Ishikawa (cell line): ENCODE measurements at regions not wholly inside any gene's neighbourhood (a gene's known extent, or its start where the extent isn't known, plus 50 kb on each side); places are given as distances from the start of the nearest gene placed in this dataset.
A peak's percentile ranks its signal among the peaks of the same experiment; 100 is the strongest.

Experiments
- CEBPB ChIP-seq: IDR thresholded peaks from 2 replicates; pipeline ENCODE4 v1.6.1; 2012
- CREB1 ChIP-seq: IDR thresholded peaks from 2 replicates; pipeline ENCODE4 v1.6.1; 2012; ENCODE audit warnings: low read depth
- EGR1 ChIP-seq: IDR thresholded peaks from 2 replicates; pipeline ENCODE4 v1.6.1; 2012
- EP300 ChIP-seq: IDR thresholded peaks from 2 replicates; pipeline ENCODE4 v1.6.1; 2012; ENCODE audit warnings: borderline replicate concordance
- FOXM1 ChIP-seq: IDR thresholded peaks from 2 replicates; pipeline ENCODE4 v1.6.1; 2012; ENCODE audit warnings: low read depth, borderline replicate concordance
- NFIC ChIP-seq: IDR thresholded peaks from 2 replicates; pipeline ENCODE4 v1.6.1; 2012
- RAD21 ChIP-seq: IDR thresholded peaks from 2 replicates; pipeline ENCODE4 v1.6.1; 2012; ENCODE audit warnings: low read depth
- TAF1 ChIP-seq: IDR thresholded peaks from 2 replicates; pipeline ENCODE4 v1.6.1; 2012; ENCODE audit warnings: low read depth, mild to moderate bottlenecking
- TCF12 ChIP-seq: IDR thresholded peaks from 2 replicates; pipeline ENCODE4 v1.6.1; 2012; ENCODE audit warnings: low read depth
- TEAD4 ChIP-seq: IDR thresholded peaks from 2 replicates; pipeline ENCODE4 v1.6.1; 2012
- YY1 ChIP-seq: IDR thresholded peaks from 2 replicates; pipeline ENCODE4 v1.6.1; 2012; ENCODE audit warnings: low read depth
- ZBTB7A ChIP-seq: IDR thresholded peaks from 2 replicates; pipeline ENCODE4 v1.6.1; 2012; ENCODE audit warnings: low read depth
- TF ChIP-seq, protein P1 (sequence below): IDR thresholded peaks from 2 replicates; pipeline ENCODE4 v1.6.1; 2012
- TF ChIP-seq, protein P2 (sequence below): IDR thresholded peaks from 2 replicates; pipeline ENCODE4 v1.6.1; 2012; ENCODE audit warnings: low read depth, mild to moderate bottlenecking
- TF ChIP-seq, protein P3 (sequence below): IDR thresholded peaks from 2 replicates; pipeline ENCODE4 v1.6.1; 2012

DNA sequence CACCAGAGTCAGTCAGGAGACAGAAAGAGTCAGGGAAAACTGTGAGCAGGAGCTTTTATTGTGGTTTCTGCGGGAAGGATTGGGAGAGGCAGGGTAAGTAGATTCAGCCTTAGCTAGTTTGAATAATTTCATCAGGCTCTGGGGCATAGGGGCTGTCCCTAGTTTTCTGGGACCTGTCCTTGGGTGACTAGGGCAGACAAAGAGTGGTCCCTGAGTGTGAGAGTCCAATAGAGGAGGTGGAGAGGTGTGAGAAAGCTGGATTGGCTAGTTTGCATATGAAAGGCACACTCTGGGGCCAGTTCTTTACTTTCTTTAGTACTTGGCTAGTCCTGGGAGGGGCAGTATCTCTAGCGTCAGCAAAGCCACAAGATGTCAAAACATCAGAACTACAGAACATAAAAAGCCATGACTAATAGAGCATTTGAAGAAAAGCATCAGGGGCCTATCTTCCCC, 255.6 kb downstream of the HS3ST3A1 start:
- TF ChIP-seq, protein P1, sequence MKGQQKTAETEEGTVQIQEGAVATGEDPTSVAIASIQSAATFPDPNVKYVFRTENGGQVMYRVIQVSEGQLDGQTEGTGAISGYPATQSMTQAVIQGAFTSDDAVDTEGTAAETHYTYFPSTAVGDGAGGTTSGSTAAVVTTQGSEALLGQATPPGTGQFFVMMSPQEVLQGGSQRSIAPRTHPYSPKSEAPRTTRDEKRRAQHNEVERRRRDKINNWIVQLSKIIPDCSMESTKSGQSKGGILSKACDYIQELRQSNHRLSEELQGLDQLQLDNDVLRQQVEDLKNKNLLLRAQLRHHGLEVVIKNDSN: no peak

DNA sequence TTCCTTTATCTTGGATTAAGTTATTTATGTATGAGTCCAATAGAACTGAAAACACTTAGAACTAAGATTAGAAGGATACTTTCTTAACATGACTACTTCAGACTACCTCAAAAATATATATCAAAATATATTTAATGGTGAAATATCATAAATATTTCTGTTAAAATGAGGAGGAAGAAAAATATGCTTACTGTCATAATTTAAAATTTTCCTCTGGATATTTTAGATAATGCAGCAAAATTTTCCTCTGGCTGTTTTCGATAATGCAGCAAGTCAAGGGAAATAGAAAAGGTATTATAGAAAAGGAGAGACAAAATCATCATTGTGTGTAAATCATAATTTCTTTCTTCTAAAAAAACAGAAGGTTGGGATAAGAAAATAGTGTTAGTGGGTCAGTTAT, 263.3 kb downstream of the HS3ST3A1 start:
- TF ChIP-seq ZBTB7A (no peak), EGR1 (no peak)

DNA sequence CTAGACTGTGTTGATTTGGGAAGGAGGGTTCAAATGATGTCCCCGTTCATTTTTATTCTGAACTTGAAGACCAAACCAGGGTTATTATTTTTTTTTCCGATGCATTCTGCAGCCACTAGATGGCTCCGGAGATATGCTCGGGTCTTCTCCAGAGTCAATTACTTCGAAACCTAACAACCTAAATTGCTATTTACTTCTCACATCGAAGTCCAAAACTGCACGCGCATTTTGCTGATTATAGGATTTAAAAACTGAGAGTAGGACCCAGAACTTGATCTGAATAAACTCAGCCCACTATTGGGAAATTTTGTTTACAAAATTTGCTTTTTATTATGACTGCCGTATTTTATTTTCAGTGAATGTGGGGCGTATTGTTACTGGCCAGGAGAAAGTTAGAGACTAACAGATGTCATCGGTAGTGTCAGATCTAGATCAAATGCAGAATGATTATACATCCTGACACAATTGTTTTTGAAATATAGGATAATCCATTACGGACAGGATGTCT, 263.8 kb downstream of the HS3ST3A1 start:
- TF ChIP-seq EP300 (no peak), FOXM1 (no peak), NFIC (no peak), RAD21 (peak; percentile 55), YY1 (no peak)

DNA sequence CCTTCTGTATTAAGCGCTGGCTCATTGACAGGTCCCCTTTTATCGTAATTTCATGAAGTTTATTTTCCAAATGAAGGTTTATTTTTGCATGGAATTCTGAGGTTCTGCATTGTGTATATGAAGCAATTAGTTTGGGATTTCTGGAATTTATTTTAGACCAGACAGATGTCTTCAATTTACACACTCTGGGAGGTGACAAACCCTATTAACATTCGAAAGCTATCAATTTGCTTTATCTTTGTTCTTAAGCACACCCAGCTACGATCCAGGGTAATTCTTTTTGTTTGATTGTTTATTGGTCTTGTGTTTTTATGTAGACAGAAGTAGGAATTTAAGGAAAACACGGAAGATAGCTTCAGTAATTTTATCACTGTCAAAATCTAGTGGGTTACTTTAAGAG, 264.6 kb downstream of the HS3ST3A1 start:
- TF ChIP-seq TEAD4 (no peak), EP300 (no peak), FOXM1 (no peak)

DNA sequence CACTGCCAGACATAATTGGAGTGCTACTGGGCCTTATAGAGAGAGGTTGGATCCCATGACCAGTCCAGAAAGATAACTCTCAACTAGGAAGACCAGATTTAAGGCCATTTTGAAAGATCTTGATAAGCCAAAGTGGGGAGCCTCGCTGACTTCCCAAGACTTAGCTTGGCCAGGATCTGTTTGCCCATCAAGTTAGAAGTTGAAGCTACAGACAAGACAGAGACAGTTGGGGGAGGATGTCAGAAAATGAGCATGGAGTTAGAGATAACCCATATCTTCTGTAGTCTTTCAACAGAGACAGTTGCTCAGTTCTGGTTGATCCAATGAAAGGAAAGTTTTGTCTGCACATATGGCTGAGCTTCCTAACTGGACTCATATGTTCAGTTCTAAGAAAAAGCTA, 267.4 kb downstream of the HS3ST3A1 start:
- TF ChIP-seq ZBTB7A (no peak), TCF12 (no peak), EP300 (no peak), CEBPB (no peak)

DNA sequence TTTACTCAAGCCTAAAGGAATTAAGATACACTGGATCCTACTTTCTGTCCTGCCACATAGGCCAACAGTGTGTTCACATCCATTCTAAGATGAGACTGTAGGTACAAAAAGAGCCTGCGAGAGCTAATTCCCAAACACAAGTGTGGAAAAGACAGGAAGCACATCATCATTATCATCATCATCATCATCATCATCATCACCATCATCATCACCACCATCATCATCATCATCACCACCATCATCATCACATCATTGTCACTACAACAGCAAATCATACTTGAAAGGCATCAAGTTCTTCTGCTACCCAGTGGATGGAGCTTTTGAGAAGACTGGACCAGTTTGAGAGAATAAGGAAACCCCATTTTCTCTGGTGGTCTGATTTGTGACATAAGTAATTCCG, 268.1 kb downstream of the HS3ST3A1 start:
- TF ChIP-seq EGR1 (no peak), TAF1 (no peak), TCF12 (no peak)
- TF ChIP-seq, protein P2, sequence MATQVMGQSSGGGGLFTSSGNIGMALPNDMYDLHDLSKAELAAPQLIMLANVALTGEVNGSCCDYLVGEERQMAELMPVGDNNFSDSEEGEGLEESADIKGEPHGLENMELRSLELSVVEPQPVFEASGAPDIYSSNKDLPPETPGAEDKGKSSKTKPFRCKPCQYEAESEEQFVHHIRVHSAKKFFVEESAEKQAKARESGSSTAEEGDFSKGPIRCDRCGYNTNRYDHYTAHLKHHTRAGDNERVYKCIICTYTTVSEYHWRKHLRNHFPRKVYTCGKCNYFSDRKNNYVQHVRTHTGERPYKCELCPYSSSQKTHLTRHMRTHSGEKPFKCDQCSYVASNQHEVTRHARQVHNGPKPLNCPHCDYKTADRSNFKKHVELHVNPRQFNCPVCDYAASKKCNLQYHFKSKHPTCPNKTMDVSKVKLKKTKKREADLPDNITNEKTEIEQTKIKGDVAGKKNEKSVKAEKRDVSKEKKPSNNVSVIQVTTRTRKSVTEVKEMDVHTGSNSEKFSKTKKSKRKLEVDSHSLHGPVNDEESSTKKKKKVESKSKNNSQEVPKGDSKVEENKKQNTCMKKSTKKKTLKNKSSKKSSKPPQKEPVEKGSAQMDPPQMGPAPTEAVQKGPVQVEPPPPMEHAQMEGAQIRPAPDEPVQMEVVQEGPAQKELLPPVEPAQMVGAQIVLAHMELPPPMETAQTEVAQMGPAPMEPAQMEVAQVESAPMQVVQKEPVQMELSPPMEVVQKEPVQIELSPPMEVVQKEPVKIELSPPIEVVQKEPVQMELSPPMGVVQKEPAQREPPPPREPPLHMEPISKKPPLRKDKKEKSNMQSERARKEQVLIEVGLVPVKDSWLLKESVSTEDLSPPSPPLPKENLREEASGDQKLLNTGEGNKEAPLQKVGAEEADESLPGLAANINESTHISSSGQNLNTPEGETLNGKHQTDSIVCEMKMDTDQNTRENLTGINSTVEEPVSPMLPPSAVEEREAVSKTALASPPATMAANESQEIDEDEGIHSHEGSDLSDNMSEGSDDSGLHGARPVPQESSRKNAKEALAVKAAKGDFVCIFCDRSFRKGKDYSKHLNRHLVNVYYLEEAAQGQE: no peak
- TF ChIP-seq, protein P1: no peak

DNA sequence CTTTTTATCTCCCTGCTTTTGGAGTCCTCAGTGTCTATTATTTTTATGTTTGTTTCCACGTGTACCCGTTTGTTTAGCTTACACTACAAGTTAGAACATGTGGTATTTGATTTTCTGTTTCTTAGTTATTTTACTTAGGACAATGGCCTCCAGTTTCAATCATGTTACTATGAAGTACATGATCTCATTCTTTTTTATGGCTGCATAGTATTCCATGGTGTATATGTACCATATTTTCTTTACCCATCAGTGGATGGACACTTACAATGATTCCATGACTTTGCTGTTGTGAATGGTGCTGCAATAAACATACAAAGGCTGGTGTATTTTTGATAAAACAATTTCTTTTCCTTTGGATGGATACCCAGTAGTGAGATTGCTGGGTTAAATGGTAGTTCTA, 269.5 kb downstream of the HS3ST3A1 start:
- TF ChIP-seq TAF1: no peak
- TF ChIP-seq ZBTB7A: no peak
- no peak for TF ChIP-seq FOXM1
- no peak for TF ChIP-seq EGR1
- TF ChIP-seq EP300: no peak
- TF ChIP-seq, protein P3, sequence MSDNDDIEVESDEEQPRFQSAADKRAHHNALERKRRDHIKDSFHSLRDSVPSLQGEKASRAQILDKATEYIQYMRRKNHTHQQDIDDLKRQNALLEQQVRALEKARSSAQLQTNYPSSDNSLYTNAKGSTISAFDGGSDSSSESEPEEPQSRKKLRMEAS: no peak
- no peak for TF ChIP-seq TEAD4
- TF ChIP-seq YY1: no peak
- TF ChIP-seq TCF12: no peak
- TF ChIP-seq, protein P1: no peak
- no peak for TF ChIP-seq CREB1
- TF ChIP-seq NFIC: no peak
- TF ChIP-seq, protein P2: no peak
- TF ChIP-seq RAD21: no peak
- TF ChIP-seq CEBPB: no peak

DNA sequence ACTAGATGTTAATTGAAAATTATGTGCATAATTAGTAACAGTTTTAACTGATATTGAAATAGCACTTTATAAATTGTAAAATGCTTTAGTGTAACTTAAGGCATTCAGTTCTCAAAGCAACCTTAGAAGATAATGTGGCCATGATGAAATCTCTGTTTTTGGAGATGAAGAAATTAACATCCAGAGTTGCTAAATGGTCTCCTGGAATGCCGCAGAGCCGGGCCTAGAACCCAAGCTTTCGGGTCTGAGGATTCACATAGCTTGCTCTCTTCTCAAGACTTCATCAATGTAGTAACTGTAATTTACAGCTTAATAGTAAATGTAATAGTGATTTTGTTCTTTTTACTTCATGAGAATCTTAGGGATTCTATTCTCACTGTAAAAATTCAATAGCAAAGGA, 272.3 kb downstream of the HS3ST3A1 start:
- TF ChIP-seq TCF12 (no peak), FOXM1 (no peak)
